CD4-positive, alpha-beta T cell (primary cell): ENCODE measurements at regions not wholly inside any gene's neighbourhood (a gene's known extent, or its start where the extent isn't known, plus 50 kb on each side); places are given as distances from the start of the nearest gene placed in this dataset.
"Not testable (repeated sequence)": the region's sequence is repeated elsewhere in the genome, so short reads cannot be mapped to it uniquely, and the experiment has no call there.

Experiments used
- ATAC-seq: fragments of 200-7000 bp; cut with Tn5 transposase; one replicate; pipeline ENCODE4 v1.10.0; 2022; ENCODE audit warnings: mild to moderate bottlenecking; ENCODE audit not compliant: poor library complexity
- CTCF ChIA-PET: fragments of 350-600 bp; sonication (Branson Sonifier 250); formaldehyde crosslinking; loops from one replicate; lab custom pipeline; 2021; ENCODE audit warnings: antibody characterized with exemption, inconsistent platforms; lab: Charles Lee
- POLR2A ChIA-PET: fragments of 350-600 bp; sonication (Branson Sonifier 250); formaldehyde crosslinking; loops from one replicate; lab custom pipeline; 2021; ENCODE audit warnings: antibody characterized with exemption, inconsistent platforms; lab: Charles Lee
- DNase-seq, 14 experiments: peaks; one replicate each; pipeline ENCODE4 v3.0.0-alpha.2; 2013 to 2020; ENCODE audit warnings: mixed read lengths in 2 of 14
- H3K27ac ChIP-seq, 2 donors: one replicate each; pipeline versions ENCODE4 v1.5.1 to v1.7.0; 2013; ENCODE audit warnings: low read length in 2 of 2, low read depth in 1 of 2, mild to moderate bottlenecking in 1 of 2
- H3K27me3 ChIP-seq, 2 experiments: 1 replicate in 1 of 2; 2 replicates in 1 of 2; pipeline versions ENCODE4 v1.6.1 to v1.7.0; 2013; ENCODE audit warnings: low read length in 2 of 2, control low read depth in 1 of 2, mild to moderate bottlenecking in 1 of 2, moderate library complexity in 1 of 2; ENCODE audit not compliant: insufficient read depth in 2 of 2, control insufficient read depth in 1 of 2
- H3K36me3 ChIP-seq: one replicate; pipeline ENCODE4 v1.6.1; 2013; ENCODE audit warnings: low read length, control low read depth; ENCODE audit not compliant: insufficient read depth
- H3K4me1 ChIP-seq: one replicate; pipeline ENCODE4 v1.6.1; 2013; ENCODE audit warnings: low read length, control low read depth; ENCODE audit not compliant: insufficient read depth
- H3K4me3 ChIP-seq: one replicate; pipeline ENCODE4 v1.5.1; 2013; ENCODE audit warnings: mild to moderate bottlenecking, low read length, moderate library complexity
- H3K9me3 ChIP-seq, 2 experiments: 1 replicate in 1 of 2; 2 replicates in 1 of 2; pipeline versions ENCODE4 v1.6.1 to v1.7.0; 2013; ENCODE audit warnings: low read length in 2 of 2, mild to moderate bottlenecking in 2 of 2, control low read depth in 1 of 2, moderate library complexity in 1 of 2; ENCODE audit not compliant: control insufficient read depth in 1 of 2, insufficient read depth in 1 of 2
- H3K27ac Mint-ChIP-seq: one replicate; pipeline ENCODE4 v1.8.0; 2020; ENCODE audit warnings: mixed read lengths
- H3K27me3 Mint-ChIP-seq: one replicate; pipeline ENCODE4 v1.8.0; 2021; ENCODE audit warnings: mixed read lengths
- H3K36me3 Mint-ChIP-seq: one replicate; pipeline ENCODE4 v1.8.0; 2021; ENCODE audit warnings: low read depth, mixed read lengths
- H3K4me1 Mint-ChIP-seq: one replicate; pipeline ENCODE4 v1.8.0; 2021; ENCODE audit warnings: low read depth, mixed read lengths
- H3K4me3 Mint-ChIP-seq: one replicate; pipeline ENCODE4 v1.8.0; 2020; ENCODE audit warnings: mild to moderate bottlenecking, mixed read lengths
- H3K9me3 Mint-ChIP-seq: one replicate; pipeline ENCODE4 v1.8.0; 2020; ENCODE audit warnings: mixed read lengths
- intact Hi-C, 2 experiments: fragments of 100-400 bp; cut with DNase I in 1 of 2; cut with micrococcal nuclease in 1 of 2; formaldehyde crosslinking; loops; one replicate each; pipeline versions ENCODE4 v1.15.1 to v1.9.0; 2023 to 2025; cut with DNase I, micrococcal nuclease
- TF ChIP-seq, protein P1 (sequence below): fragments of 200-600 bp; IDR thresholded peaks from one replicate; pipeline ENCODE4 v1.8.0; 2022; ENCODE audit warnings: antibody characterized with exemption, mild to moderate bottlenecking

GRCh38 chr7:118902600-118902999 lies 678.1 kb downstream of the ANKRD7 start:
- Mint-ChIP-seq H3K4me1 (no peaks in the 10 kb centered on the region), H3K9me3 (peaks cover 2% of the 10 kb centered on the region), H3K36me3 (no peaks in the 10 kb centered on the region), H3K27ac (no peak overlapping the region), H3K4me3 (no peak overlapping the region), H3K27me3 (no peaks in the 10 kb centered on the region)
- H3K4me3 ChIP-seq = no peak overlapping the region
- TF ChIP-seq, protein P1, sequence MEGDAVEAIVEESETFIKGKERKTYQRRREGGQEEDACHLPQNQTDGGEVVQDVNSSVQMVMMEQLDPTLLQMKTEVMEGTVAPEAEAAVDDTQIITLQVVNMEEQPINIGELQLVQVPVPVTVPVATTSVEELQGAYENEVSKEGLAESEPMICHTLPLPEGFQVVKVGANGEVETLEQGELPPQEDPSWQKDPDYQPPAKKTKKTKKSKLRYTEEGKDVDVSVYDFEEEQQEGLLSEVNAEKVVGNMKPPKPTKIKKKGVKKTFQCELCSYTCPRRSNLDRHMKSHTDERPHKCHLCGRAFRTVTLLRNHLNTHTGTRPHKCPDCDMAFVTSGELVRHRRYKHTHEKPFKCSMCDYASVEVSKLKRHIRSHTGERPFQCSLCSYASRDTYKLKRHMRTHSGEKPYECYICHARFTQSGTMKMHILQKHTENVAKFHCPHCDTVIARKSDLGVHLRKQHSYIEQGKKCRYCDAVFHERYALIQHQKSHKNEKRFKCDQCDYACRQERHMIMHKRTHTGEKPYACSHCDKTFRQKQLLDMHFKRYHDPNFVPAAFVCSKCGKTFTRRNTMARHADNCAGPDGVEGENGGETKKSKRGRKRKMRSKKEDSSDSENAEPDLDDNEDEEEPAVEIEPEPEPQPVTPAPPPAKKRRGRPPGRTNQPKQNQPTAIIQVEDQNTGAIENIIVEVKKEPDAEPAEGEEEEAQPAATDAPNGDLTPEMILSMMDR = no peak
- no peaks in the 10 kb centered on the region for H3K9me3 ChIP-seq
- H3K4me1 ChIP-seq = no peaks in the 10 kb centered on the region
- DNase-seq = no peak
- intact Hi-C loops = no loop called here
- POLR2A ChIA-PET = no interaction called here
- no peaks in the 10 kb centered on the region for H3K27me3 ChIP-seq
- H3K27ac ChIP-seq = no peak overlapping the region
- ATAC-seq = no peak
- no peaks in the 10 kb centered on the region for H3K36me3 ChIP-seq
- CTCF ChIA-PET = no interaction called here

GRCh38 chr7:118907911-118908527 lies 683.5 kb downstream of the ANKRD7 start:
- Histone ChIP-seq H3K36me3 (no peaks in the 10 kb centered on the region), H3K27ac (no peak overlapping the region), H3K27me3 (no peaks in the 10 kb centered on the region), H3K4me1 (no peaks in the 10 kb centered on the region), H3K9me3 (no peaks in the 10 kb centered on the region), H3K4me3 (no peak overlapping the region)
- intact Hi-C loops = no loop called here
- peaks cover 5% of the 10 kb centered on the region for H3K9me3 Mint-ChIP-seq
- TF ChIP-seq, protein P1 = no peak
- ATAC-seq (no peak), DNase-seq (no peak)
- no peaks in the 10 kb centered on the region for H3K4me1 Mint-ChIP-seq
- no peak overlapping the region for H3K27ac Mint-ChIP-seq
- ChIA-PET POLR2A (no interaction called here), CTCF (no interaction called here)
- no peak overlapping the region for H3K4me3 Mint-ChIP-seq
- no peaks in the 10 kb centered on the region for H3K27me3 Mint-ChIP-seq
- H3K36me3 Mint-ChIP-seq = no peaks in the 10 kb centered on the region

DNA sequence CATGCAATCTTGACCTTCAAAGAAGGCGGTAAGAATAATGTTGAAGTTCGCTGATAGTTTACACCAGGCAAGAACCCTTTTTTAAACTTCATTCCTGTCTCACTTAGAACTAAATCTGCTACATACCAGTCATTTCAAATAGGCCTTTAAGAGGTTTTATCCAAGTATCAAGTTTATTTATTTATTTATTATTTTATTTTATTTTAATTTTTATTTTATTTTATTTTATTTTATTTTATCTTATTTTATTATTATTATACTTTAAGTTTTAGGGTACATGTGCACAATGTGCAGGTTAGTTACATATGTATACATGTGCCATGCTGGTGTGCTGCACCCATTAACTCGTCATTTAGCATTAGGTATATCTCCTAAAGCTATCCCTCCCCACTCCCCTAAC lies 691.6 kb downstream of the ANKRD7 start:
- ATAC-seq, H3K36me3 ChIP-seq, H3K4me1 Mint-ChIP-seq, H3K4me3 Mint-ChIP-seq, H3K9me3 Mint-ChIP-seq, intact Hi-C loops, CTCF ChIA-PET, POLR2A ChIA-PET, H3K36me3 Mint-ChIP-seq, H3K27me3 Mint-ChIP-seq, H3K27ac ChIP-seq, H3K4me3 ChIP-seq, H3K27me3 ChIP-seq, H3K27ac Mint-ChIP-seq, DNase-seq, H3K4me1 ChIP-seq, H3K9me3 ChIP-seq: not testable (repeated sequence)

DNA sequence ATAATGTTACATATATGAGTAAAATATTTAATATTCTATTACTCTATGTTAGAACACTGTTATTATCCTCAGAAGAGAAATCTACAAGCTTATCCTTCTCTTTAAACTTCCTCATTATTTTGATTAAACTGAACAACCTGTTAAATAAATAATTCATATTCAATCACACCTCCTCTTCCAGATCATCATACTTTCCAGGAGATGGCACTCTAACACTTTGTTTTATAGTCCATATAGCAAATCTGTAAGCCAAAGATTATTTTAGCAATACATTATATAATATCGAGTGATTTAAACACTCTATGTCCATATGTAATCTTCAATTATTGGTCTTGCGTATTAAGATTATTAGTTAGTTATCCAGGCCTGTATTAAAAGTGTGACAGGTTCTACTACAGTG lies 694.1 kb downstream of the ANKRD7 start:
- ChIA-PET CTCF (no interaction called here), POLR2A (no interaction called here)
- H3K36me3 ChIP-seq = no peaks in the 10 kb centered on the region
- H3K4me1 ChIP-seq = no peaks in the 10 kb centered on the region
- H3K4me1 Mint-ChIP-seq = no peaks in the 10 kb centered on the region
- DNase-seq (no peak), ATAC-seq (no peak)
- no peaks in the 10 kb centered on the region for H3K36me3 Mint-ChIP-seq
- intact Hi-C loops = no loop called here
- no peaks in the 10 kb centered on the region for H3K27me3 ChIP-seq
- no peaks in the 10 kb centered on the region for H3K27me3 Mint-ChIP-seq
- no peaks in the 10 kb centered on the region for H3K9me3 Mint-ChIP-seq
- no peak overlapping the region for H3K27ac Mint-ChIP-seq
- no peaks in the 10 kb centered on the region for H3K9me3 ChIP-seq
- H3K27ac ChIP-seq = no peak overlapping the region
- TF ChIP-seq, protein P1 = no peak
- no peak overlapping the region for H3K4me3 ChIP-seq
- no peak overlapping the region for H3K4me3 Mint-ChIP-seq
